Femur (tissue), 1 donor: ENCODE measurements at regions not wholly inside any gene's neighbourhood (a gene's known extent, or its start where the extent isn't known, plus 50 kb on each side); places are given as distances from the start of the nearest gene placed in this dataset.

Source experiments
- DNase-seq: peaks from one replicate; pipeline ENCODE4 v3.0.0-alpha.2; 2017

DNA sequence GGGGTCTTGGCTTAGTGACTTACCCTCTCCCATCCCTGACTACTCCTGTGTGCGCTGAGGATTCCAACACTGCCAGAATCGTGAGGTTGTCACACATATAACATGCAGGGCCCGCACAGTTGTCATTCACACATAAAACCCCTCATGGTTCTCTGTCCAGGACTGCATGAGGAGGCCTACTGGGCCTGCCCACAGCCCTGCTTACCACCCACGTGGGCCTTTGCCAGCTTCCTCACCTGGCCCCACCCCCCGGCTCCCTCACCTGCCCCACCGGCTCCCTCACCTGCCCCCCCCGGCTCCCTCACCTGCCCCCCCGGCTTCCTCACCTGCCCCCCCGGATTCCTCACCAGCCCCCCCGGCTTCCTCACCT lies 197.2 kb downstream of the TEX29 start:
- DNase-seq = no peak

- DNase-seq = no peak
These were observed 197.8 kb downstream of the TEX29 start for GRCh38 chr13:111518161-111518792.

- DNase-seq = no peak
These were observed 198.6 kb downstream of the TEX29 start for GRCh38 chr13:111519041-111519440.

- DNase-seq = no peak
These were observed 199.2 kb downstream of the TEX29 start for GRCh38 chr13:111519490-111520170.

DNA sequence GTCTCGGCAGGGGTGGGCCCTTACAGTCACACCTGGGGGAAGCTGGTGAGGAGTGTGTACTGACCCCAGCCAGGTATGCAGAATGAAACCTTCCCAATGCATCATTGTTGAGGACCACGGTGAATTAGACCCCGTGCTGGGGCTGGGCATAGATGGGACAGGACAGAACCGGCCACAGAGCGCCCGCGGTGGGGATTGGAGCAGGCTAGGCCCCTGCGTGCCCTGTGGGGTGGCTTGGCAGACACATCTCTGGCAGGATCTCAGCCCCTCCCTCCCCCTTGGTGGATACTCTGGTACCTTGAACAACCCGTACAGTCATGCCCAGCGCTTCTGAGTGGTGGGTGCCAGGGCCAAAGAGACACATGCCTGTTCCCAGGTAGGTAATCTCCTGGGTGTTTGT lies 200.6 kb downstream of the TEX29 start:
- no peak for DNase-seq

DNA sequence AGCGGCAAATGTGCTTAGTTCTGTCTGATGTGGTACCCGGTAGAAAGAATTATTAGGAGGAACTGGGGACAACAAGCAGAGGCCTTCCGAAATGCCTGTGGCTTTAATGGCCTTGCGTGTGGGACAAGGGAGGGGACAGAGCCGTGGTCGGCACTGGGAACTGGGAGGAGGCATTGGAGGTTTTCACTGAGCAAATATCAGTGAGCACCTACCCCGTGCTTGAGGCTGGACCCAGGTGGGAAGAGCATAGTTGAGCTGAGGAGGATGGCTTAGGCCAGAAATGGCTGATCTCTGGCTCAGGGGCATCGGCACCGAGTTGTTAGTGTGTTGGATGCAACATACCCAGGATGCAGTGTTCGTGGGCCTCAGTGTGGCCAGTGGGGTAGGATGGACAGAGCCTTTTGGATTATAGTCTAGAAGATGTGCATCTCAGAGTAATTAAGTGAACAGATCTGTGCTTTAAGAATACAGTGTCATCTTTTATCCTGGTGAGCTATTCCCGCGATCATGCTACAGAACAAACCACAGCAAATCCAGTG lies 201.3 kb downstream of the TEX29 start:
- DNase-seq = no peak

DNA sequence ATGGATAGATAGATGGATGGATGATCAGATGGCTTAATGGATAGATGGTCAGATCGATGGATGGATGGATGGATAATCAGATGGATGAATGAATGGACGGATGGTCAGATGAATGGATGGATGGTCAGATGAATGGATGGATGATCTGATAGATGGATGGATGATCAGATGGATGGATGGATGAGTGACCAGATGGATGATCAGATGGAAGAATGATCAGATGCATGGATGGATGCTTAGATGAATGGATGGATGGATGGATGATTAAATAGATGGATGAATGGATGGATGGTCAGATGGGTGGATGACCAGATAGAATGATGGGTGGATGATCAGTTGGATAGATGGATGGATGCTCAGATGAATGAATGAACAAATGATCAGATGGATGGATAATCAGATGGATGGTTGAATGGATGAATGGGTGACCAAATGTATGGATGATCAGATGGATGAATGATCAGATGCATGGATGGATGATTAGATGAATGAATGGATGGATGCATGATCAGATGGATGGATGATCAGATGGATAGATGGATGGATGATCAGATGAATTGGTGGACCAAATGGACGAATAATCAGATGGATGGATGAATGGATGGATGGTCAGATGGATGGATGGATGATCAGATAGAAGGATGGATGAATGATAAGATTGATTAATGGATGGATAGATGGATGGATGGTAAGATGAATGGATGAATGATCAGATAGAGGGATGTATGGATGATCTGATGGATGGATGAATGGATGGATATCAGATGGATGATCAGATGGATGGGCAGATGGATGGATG lies 205.1 kb downstream of the TEX29 start:
- no peak for DNase-seq

DNA sequence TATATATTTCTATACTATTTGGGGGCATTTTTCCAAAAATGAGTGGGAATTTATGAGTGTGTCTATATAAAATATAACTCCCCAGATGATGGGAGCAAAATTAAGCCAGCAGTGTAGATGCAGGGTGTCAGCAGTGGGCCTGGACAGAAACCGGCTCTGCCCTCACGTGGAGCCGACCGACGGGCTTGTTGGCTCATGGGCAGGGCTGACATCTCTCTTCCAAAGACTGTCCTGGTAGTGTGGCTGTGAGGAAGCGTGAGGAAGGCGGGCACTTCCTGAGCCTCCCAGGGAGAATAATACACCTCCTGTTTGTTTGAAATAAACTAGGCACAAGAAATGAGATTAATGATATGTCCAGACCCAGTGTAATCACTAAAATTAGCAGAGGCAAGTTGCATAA lies 206.5 kb downstream of the TEX29 start:
- no peak for DNase-seq

GRCh38 chr13:111527614-111528229 lies 207.3 kb downstream of the TEX29 start:
- no peak for DNase-seq

DNA sequence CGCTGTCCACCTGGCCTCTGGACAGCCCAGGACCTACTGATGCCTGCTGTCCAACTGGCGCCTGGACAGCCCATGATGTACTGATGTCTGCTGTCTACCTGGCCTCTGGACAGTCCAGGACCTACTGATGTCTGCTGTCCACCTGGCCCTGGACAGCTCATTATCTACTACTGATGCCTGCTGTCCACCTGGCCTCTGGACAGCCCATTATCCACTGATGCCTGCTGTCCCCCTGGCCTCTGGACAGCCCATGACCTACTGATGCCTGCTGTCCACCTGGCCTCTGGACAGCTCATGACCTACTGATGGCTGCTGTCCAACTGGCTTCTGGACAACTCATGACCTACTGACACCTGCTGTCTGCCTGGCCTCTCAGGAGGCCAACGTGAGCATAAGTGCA lies 208.1 kb downstream of the TEX29 start:
- no peak for DNase-seq

GRCh38 chr13:111530137-111530870 lies 209.9 kb downstream of the TEX29 start:
- no peak for DNase-seq

DNA sequence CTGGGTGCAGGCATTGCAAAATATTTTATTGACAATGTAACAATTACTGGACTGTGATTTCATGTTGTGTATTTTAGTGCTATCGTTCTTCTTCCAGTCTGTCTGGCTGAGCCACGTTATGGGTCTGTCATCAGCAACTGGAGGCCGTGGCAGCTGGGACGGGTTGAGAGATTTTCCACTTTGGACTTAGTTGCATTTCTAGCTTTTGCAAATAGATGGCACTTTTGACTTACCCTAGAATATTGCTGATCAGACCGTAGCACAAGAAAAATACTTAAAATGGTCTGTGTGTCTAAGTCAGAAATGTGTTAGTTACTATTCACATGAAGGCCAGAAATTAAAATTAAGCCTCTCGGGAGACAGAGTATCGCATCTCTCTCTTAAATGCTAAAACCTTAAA lies 211.1 kb downstream of the TEX29 start:
- DNase-seq = peak; percentile 44

- DNase-seq = no peak
These were observed 211.7 kb downstream of the TEX29 start for GRCh38 chr13:111532111-111532510.

- DNase-seq = no peak
These were observed 213.7 kb downstream of the TEX29 start for GRCh38 chr13:111533900-111534683.

DNA sequence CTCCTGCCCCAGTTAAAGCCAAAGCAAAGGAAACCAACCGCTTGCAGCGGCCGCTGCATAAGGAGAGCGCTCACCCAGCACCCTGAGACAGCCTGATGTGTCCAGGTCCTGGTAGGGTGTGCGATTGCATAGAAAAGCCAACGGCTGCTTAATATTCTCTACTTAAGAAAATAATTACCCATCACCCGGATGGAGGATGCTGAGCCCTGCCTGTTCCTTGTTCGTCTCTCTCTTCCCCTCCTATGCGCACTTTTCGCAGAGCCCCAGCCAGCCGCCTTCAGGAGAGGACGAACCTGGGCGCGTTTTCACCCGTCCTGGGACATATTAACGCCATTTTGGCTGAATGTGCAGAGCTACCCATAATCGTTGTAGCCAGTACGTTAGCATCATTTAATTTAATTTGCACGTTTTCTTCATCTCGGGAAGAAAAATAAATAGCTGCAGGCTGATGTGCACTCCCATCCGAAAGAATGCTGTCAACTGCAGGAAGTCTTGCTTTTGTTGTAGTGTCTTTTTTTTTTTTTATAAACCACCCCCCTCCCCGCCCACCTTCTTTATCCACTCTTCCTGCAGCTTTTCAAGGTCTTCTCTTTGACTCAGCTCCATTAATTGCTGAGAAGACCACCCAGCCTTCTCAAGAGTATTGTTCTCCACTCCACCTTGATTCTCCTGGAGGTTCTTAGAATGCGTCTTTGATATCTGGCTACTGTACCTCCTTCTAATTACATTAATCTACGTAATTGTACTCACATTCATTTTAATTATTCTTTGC lies 214.5 kb downstream of the TEX29 start:
- no peak for DNase-seq

GRCh38 chr13:111535523-111535811 lies 215.0 kb downstream of the TEX29 start:
- no peak for DNase-seq

DNA sequence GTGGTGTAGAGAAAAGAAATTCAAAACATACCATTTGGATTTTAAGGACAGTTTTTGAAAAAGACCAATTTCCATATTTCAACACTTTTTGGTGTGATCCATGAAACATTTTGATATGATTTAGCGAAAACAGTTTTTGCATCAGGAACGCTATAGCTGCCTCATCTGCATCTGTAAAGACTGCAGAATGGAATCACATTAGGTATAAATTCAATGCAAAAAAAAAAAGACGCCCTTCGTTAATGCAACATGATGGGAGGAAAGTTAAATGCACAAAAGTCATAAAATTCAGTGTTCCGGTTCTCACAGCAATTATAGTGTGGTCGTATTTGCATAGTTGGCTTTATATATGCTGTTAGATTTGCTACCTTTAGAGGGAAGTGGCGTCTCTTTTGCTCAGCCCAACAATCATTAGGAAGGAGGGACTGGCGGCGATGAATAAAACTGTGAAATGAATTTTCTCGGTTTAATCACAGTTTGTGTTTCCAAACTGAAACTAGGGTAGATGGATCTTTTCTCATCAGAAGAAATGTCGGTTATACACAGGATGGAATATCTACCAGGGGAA lies 215.7 kb downstream of the TEX29 start:
- no peak for DNase-seq

DNA sequence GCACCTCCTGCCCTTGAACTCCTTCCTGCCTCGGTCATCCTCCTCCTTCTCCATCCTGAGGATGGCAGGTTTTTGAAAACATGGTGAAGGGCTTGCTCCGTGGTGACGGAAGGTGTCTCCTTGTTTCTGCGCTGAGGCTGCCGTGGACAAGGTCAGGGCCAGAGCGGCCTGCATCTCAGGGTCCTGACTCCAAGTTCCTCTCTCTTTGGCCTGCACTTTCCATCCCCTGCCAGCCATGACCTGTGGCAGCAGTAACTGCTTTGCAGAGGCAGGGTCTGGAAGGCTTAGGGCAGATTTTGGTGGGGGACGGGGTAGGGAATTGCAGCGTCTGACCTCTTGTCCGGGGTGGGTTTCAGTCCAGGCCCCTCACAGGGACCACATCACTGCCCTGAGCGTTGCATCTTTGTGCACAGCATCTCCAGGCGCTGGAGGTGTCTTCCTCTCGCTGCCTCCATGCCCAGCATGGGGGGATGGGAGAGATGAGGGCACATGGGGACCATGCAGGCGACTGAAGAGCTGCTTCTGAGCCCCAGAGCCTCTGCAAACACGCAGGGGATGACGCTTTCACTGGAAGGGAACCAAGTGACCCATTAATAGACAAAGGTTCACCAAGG lies 216.8 kb downstream of the TEX29 start:
- DNase-seq = no peak

- no peak for DNase-seq
These were observed 217.5 kb downstream of the TEX29 start for GRCh38 chr13:111537843-111538499.

DNA sequence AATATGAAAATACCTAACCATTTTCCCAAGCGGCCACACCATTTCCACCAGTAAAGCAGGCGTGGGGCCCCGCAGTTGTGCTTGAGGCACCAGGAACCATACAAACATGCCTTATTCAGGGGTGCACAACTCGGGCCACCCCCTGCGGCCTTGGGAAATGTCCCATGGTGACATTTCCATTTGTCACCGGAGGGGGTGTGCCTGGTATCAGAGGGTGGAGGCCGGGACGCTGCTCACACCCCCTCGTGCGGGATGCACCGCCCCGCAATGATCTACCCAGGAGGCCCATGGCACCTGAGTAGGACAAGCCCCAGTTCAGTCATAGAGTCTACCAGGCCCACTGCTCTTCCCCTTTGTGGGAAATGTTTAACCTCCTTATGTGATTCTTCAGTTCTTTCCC lies 218.8 kb downstream of the TEX29 start:
- DNase-seq = no peak
